Vagina (tissue), 2 donors: ENCODE measurements at regions not wholly inside any gene's neighbourhood (a gene's known extent, or its start where the extent isn't known, plus 50 kb on each side); places are given as distances from the start of the nearest gene placed in this dataset.

ENCODE experiments used
- POLR2AphosphoS5 ChIP-seq, 2 donors: sonication (generic); formaldehyde crosslinking; IDR thresholded peaks; one replicate each; pipeline ENCODE4 v1.9.0; 2017; ENCODE audit warnings: antibody characterized with exemption in 2 of 2, mild to moderate bottlenecking in 2 of 2, low read depth in 1 of 2; ENCODE audit not compliant: insufficient read depth in 1 of 2
- TF ChIP-seq, protein P1 (sequence below), 3 experiments: fragments of 450-650 bp in 2 of 3; fragments of 200-600 bp in 1 of 3; sonication (generic) in 1 of 3; IDR thresholded peaks; one replicate each; pipeline ENCODE4 v1.5.1; 2017 to 2019; ENCODE audit warnings: antibody characterized with exemption in 3 of 3, mild to moderate bottlenecking in 2 of 3, moderate library complexity in 2 of 3

DNA sequence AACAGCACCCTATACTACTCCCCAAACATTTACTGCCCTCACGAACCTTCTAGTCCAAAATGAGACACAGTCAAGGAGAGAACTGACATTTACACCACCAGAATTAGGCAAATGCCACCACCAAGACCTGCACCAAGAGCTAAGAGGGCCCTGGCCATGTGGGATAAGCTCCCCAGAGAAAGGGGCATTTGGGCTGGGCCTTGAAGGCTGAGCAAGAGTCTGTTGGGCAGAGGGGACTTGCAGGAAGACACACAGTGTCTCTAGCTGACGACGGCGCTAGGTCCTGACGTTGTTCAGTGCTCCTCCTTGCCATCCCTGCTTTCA is 326.4 kb upstream of the ZMIZ1 start:
- TF ChIP-seq, protein P1, sequence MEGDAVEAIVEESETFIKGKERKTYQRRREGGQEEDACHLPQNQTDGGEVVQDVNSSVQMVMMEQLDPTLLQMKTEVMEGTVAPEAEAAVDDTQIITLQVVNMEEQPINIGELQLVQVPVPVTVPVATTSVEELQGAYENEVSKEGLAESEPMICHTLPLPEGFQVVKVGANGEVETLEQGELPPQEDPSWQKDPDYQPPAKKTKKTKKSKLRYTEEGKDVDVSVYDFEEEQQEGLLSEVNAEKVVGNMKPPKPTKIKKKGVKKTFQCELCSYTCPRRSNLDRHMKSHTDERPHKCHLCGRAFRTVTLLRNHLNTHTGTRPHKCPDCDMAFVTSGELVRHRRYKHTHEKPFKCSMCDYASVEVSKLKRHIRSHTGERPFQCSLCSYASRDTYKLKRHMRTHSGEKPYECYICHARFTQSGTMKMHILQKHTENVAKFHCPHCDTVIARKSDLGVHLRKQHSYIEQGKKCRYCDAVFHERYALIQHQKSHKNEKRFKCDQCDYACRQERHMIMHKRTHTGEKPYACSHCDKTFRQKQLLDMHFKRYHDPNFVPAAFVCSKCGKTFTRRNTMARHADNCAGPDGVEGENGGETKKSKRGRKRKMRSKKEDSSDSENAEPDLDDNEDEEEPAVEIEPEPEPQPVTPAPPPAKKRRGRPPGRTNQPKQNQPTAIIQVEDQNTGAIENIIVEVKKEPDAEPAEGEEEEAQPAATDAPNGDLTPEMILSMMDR (IDR thresholded peaks at IDR 0.05) = no peak
- TF ChIP-seq POLR2AphosphoS5 (IDR thresholded peaks at IDR 0.05; ENCODE audit: insufficient read depth in 1 of 2, low read depth in 1 of 2) = no peak
